ENCODE measurements at regions not wholly inside any gene's neighbourhood (a gene's known extent, or its start where the extent isn't known, plus 50 kb on each side); places are given as distances from the start of the nearest gene placed in this dataset.

GRCh38 chr5:136621743-136622142 is 256.4 kb upstream of the TRPC7 start:
- Mint-ChIP-seq H3K4me1 (no peaks in the 10 kb centered on the region), H3K4me3 (no peak overlapping the region), H3K27ac (no peak overlapping the region), H3K9me3 (no peaks in the 10 kb centered on the region), H3K27me3 (ENCODE audit: insufficient read depth, low read depth) (no peaks in the 10 kb centered on the region), H3K36me3 (no peaks in the 10 kb centered on the region)
- H4K20me1 ChIP-seq (ENCODE audit: low read depth) = no peaks in the 10 kb centered on the region
- H3K4me1 ChIP-seq = no peaks in the 10 kb centered on the region
- TF ChIP-seq EZH2phosphoT487 (IDR thresholded peaks at IDR 0.05) (no peak), EZH2 (IDR thresholded peaks at IDR 0.05) (no peak), CTCF (IDR thresholded peaks at IDR 0.05) (no peak)
- no peaks in the 10 kb centered on the region for H3F3A ChIP-seq (ENCODE audit: low read depth)
- H3K4me3 ChIP-seq = no peak overlapping the region
- no peak overlapping the region for H3K4me2 ChIP-seq
- H3K27ac ChIP-seq = no peak overlapping the region
- H3K9ac ChIP-seq = no peak overlapping the region
- no peaks in the 10 kb centered on the region for H3K79me2 ChIP-seq (ENCODE audit: low read depth)
- no peaks in the 10 kb centered on the region for H3K27me3 ChIP-seq
- no peak for DNase-seq (ENCODE audit: low spot score)
- H3K9me3 ChIP-seq (ENCODE audit: low read depth) = no peaks in the 10 kb centered on the region
- H3K36me3 ChIP-seq = no peaks in the 10 kb centered on the region
- H2AFZ ChIP-seq (replicated peaks) = no peak overlapping the region

- no peaks in the 10 kb centered on the region for H3K79me2 ChIP-seq (ENCODE audit: low read depth)
- H3K9ac ChIP-seq = no peak overlapping the region
- H3K4me3 ChIP-seq = no peak overlapping the region
- no peak overlapping the region for H3K27ac Mint-ChIP-seq
- H3K36me3 ChIP-seq = no peaks in the 10 kb centered on the region
- H3K27me3 ChIP-seq = no peaks in the 10 kb centered on the region
- H4K20me1 ChIP-seq (ENCODE audit: low read depth) = no peaks in the 10 kb centered on the region
- H3K4me3 Mint-ChIP-seq = no peak overlapping the region
- H3K9me3 Mint-ChIP-seq = no peaks in the 10 kb centered on the region
- no peaks in the 10 kb centered on the region for H3K9me3 ChIP-seq (ENCODE audit: low read depth)
- no peaks in the 10 kb centered on the region for H3K4me1 ChIP-seq
- no peaks in the 10 kb centered on the region for H3K4me1 Mint-ChIP-seq
- DNase-seq (ENCODE audit: low spot score) = no peak
- H3K4me2 ChIP-seq = no peak overlapping the region
- no peak for TF ChIP-seq EZH2 (IDR thresholded peaks at IDR 0.05)
- TF ChIP-seq EZH2phosphoT487 (IDR thresholded peaks at IDR 0.05) = no peak
- no peak for TF ChIP-seq CTCF (IDR thresholded peaks at IDR 0.05)
- H3K27me3 Mint-ChIP-seq (ENCODE audit: insufficient read depth, low read depth) = no peaks in the 10 kb centered on the region
- no peak overlapping the region for H3K27ac ChIP-seq
- no peaks in the 10 kb centered on the region for H3F3A ChIP-seq (ENCODE audit: low read depth)
- no peaks in the 10 kb centered on the region for H3K36me3 Mint-ChIP-seq
- no peak overlapping the region for H2AFZ ChIP-seq (replicated peaks)
Measured at GRCh38 chr5:136620621-136621020, 255.3 kb upstream of the TRPC7 start.

GRCh38 chr5:136620016-136620419 is 254.7 kb upstream of the TRPC7 start:
- Histone ChIP-seq H3K9ac (no peak overlapping the region), H3K9me3 (ENCODE audit: low read depth) (no peaks in the 10 kb centered on the region), H3F3A (ENCODE audit: low read depth) (no peaks in the 10 kb centered on the region), H4K20me1 (ENCODE audit: low read depth) (no peaks in the 10 kb centered on the region), H2AFZ (replicated peaks) (no peak overlapping the region), H3K79me2 (ENCODE audit: low read depth) (no peaks in the 10 kb centered on the region), H3K36me3 (no peaks in the 10 kb centered on the region), H3K27me3 (no peaks in the 10 kb centered on the region), H3K4me1 (no peaks in the 10 kb centered on the region), H3K27ac (no peak overlapping the region), H3K4me3 (no peak overlapping the region), H3K4me2 (no peak overlapping the region)
- TF ChIP-seq EZH2 (IDR thresholded peaks at IDR 0.05) = no peak
- no peak for TF ChIP-seq EZH2phosphoT487 (IDR thresholded peaks at IDR 0.05)
- no peak for TF ChIP-seq CTCF (IDR thresholded peaks at IDR 0.05)
- Mint-ChIP-seq H3K9me3 (no peaks in the 10 kb centered on the region), H3K27me3 (ENCODE audit: insufficient read depth, low read depth) (no peaks in the 10 kb centered on the region), H3K4me3 (no peak overlapping the region), H3K27ac (no peak overlapping the region), H3K4me1 (no peaks in the 10 kb centered on the region), H3K36me3 (no peaks in the 10 kb centered on the region)
- no peak for DNase-seq (ENCODE audit: low spot score)

- Mint-ChIP-seq H3K4me3 (no peak overlapping the region), H3K9me3 (no peaks in the 10 kb centered on the region), H3K4me1 (no peaks in the 10 kb centered on the region), H3K27ac (no peak overlapping the region), H3K27me3 (ENCODE audit: insufficient read depth, low read depth) (no peaks in the 10 kb centered on the region), H3K36me3 (no peaks in the 10 kb centered on the region)
- no peak overlapping the region for H2AFZ ChIP-seq (replicated peaks)
- no peak overlapping the region for H3K4me2 ChIP-seq
- TF ChIP-seq CTCF (IDR thresholded peaks at IDR 0.05) (no peak), EZH2 (IDR thresholded peaks at IDR 0.05) (no peak), EZH2phosphoT487 (IDR thresholded peaks at IDR 0.05) (no peak)
- DNase-seq (ENCODE audit: low spot score) = no peak
- H3K4me3 ChIP-seq = no peak overlapping the region
- H3K27ac ChIP-seq = no peak overlapping the region
- H3K4me1 ChIP-seq = no peaks in the 10 kb centered on the region
- H3K9me3 ChIP-seq (ENCODE audit: low read depth) = no peaks in the 10 kb centered on the region
- no peaks in the 10 kb centered on the region for H3K36me3 ChIP-seq
- H3K9ac ChIP-seq = no peak overlapping the region
- no peaks in the 10 kb centered on the region for H4K20me1 ChIP-seq (ENCODE audit: low read depth)
- H3K27me3 ChIP-seq = no peaks in the 10 kb centered on the region
- no peaks in the 10 kb centered on the region for H3K79me2 ChIP-seq (ENCODE audit: low read depth)
- no peaks in the 10 kb centered on the region for H3F3A ChIP-seq (ENCODE audit: low read depth)
Measured at GRCh38 chr5:136619556-136619955, 254.2 kb upstream of the TRPC7 start.

Data from neural progenitor cell (in vitro differentiated cells).